Osteoblast (primary cell): ENCODE measurements at regions not wholly inside any gene's neighbourhood (a gene's known extent, or its start where the extent isn't known, plus 50 kb on each side); places are given as distances from the start of the nearest gene placed in this dataset.

Source experiments
- DNase-seq: peaks from one replicate; pipeline ENCODE4 v3.0.0; 2011; ENCODE audit warnings: low spot score, mixed read lengths; ENCODE audit not compliant: insufficient read length; ENCODE audit errors: missing footprints
- H2AFZ ChIP-seq: 2 replicates; pipeline ENCODE4 v1.6.0; 2011; ENCODE audit warnings: mild to moderate bottlenecking, low read length
- H3K27ac ChIP-seq: 2 replicates; pipeline ENCODE4 v1.5.1; 2011; ENCODE audit warnings: mild to moderate bottlenecking, low read depth, low read length, moderate library complexity
- H3K27me3 ChIP-seq: 2 replicates; pipeline ENCODE4 v1.6.0; 2012; ENCODE audit warnings: mild to moderate bottlenecking, control low read depth, inconsistent platforms, low read length, moderate library complexity; ENCODE audit not compliant: insufficient read depth
- H3K36me3 ChIP-seq: 2 replicates; pipeline ENCODE4 v1.5.1; 2011; ENCODE audit warnings: mild to moderate bottlenecking, low read length, control low read depth, moderate library complexity; ENCODE audit not compliant: insufficient read depth
- H3K4me1 ChIP-seq: 2 replicates; pipeline ENCODE4 v1.5.1; 2011; ENCODE audit warnings: mild to moderate bottlenecking, low read length, control low read depth, moderate library complexity; ENCODE audit not compliant: insufficient read depth
- H3K4me2 ChIP-seq: 2 replicates; pipeline ENCODE4 v1.6.0; 2011; ENCODE audit warnings: mild to moderate bottlenecking, low read length; ENCODE audit not compliant: insufficient read depth
- H3K4me3 ChIP-seq: fragments of 200-600 bp; sonication (generic); 3 replicates; pipeline ENCODE4 v1.5.1; 2012; ENCODE audit warnings: mild to moderate bottlenecking, low read length, inconsistent platforms; ENCODE audit not compliant: insufficient read depth
- H3K79me2 ChIP-seq: 2 replicates; pipeline ENCODE4 v1.6.0; 2012; ENCODE audit warnings: mild to moderate bottlenecking, low read length, control low read depth, inconsistent platforms; ENCODE audit not compliant: insufficient read depth
- H3K9me3 ChIP-seq: 2 replicates; pipeline ENCODE4 v1.5.1; 2011; ENCODE audit warnings: low read depth, low read length, control low read depth
- H4K20me1 ChIP-seq: 2 replicates; pipeline ENCODE4 v1.6.0; 2012; ENCODE audit warnings: mild to moderate bottlenecking, low read length, control low read depth; ENCODE audit not compliant: insufficient read depth
- TF ChIP-seq, protein P1 (sequence below): IDR thresholded peaks from 2 replicates; pipeline ENCODE4 v1.5.1; 2011; ENCODE audit warnings: mild to moderate bottlenecking, low read depth, low read length, moderate library complexity; ENCODE audit errors: extremely low read depth

DNA sequence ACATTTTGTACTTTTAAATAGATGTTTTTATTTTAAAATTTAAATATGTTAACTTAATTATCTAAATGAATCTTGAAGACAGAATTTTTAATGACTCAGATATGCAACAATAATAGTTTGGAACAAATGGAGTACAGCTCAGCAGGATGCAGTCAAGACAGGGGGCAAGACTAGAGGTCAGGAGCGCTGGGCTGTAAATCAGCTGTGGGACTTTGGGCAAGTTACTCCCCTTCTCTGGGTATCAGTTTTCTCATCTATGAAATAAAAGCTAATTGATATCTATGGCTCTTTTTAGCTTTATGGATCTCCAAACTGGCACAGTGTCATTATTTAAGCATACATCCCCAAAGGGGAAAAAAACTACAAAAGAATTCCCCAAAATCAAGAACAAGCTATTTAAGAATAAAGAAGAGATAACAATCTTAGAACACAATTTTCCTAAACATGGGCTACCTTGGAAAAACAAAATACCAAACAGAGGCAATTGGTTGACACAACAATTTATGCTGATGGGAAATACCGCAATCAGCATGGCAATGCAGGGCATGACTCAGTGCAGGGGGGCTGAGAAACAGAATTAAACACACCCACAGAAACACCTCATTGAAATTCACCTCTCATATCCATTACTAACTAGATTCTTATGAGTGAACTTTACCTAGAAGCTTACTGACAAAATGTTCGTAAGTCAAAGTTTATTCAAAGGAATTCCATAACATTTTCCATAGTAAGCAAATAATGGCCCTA lies 188.2 kb downstream of the SIM1 start:
- no peaks in the 10 kb centered on the region for H3K4me1 ChIP-seq
- no peaks in the 10 kb centered on the region for H3K36me3 ChIP-seq
- no peak for DNase-seq
- no peak overlapping the region for H3K4me2 ChIP-seq
- H2AFZ ChIP-seq = no peak overlapping the region
- TF ChIP-seq, protein P1, sequence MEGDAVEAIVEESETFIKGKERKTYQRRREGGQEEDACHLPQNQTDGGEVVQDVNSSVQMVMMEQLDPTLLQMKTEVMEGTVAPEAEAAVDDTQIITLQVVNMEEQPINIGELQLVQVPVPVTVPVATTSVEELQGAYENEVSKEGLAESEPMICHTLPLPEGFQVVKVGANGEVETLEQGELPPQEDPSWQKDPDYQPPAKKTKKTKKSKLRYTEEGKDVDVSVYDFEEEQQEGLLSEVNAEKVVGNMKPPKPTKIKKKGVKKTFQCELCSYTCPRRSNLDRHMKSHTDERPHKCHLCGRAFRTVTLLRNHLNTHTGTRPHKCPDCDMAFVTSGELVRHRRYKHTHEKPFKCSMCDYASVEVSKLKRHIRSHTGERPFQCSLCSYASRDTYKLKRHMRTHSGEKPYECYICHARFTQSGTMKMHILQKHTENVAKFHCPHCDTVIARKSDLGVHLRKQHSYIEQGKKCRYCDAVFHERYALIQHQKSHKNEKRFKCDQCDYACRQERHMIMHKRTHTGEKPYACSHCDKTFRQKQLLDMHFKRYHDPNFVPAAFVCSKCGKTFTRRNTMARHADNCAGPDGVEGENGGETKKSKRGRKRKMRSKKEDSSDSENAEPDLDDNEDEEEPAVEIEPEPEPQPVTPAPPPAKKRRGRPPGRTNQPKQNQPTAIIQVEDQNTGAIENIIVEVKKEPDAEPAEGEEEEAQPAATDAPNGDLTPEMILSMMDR = no peak
- H4K20me1 ChIP-seq = no peaks in the 10 kb centered on the region
- no peak overlapping the region for H3K27ac ChIP-seq
- H3K79me2 ChIP-seq = no peaks in the 10 kb centered on the region
- H3K9me3 ChIP-seq = no peaks in the 10 kb centered on the region
- no peak overlapping the region for H3K4me3 ChIP-seq
- no peaks in the 10 kb centered on the region for H3K27me3 ChIP-seq

DNA sequence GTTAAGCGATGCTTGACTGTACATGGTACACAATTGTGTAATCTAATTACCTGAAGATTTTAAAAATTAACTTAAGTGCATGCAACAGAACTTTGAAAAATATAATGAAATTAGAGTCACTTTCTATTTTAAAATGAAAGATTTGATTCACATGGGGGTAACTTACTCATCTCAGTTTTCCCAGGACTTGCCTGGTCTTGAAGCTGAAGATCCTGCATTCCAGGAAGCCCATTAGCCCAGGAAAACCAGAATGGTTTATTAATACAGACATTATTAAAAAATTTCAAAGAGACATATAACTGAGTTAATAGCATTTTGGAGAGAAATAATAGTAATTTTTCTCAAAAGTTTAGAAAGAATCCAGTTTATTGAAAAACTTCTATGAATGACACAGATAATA lies 190.6 kb downstream of the SIM1 start:
- H3K9me3 ChIP-seq = no peaks in the 10 kb centered on the region
- peaks cover 10% of the 10 kb centered on the region for H3K4me1 ChIP-seq
- H3K36me3 ChIP-seq = no peaks in the 10 kb centered on the region
- no peaks in the 10 kb centered on the region for H3K79me2 ChIP-seq
- H4K20me1 ChIP-seq = no peaks in the 10 kb centered on the region
- no peaks in the 10 kb centered on the region for H3K27me3 ChIP-seq
- TF ChIP-seq, protein P1 = no peak
- no peak overlapping the region for H2AFZ ChIP-seq
- no peak overlapping the region for H3K4me3 ChIP-seq
- no peak overlapping the region for H3K27ac ChIP-seq
- DNase-seq = no peak
- H3K4me2 ChIP-seq = no peak overlapping the region

DNA sequence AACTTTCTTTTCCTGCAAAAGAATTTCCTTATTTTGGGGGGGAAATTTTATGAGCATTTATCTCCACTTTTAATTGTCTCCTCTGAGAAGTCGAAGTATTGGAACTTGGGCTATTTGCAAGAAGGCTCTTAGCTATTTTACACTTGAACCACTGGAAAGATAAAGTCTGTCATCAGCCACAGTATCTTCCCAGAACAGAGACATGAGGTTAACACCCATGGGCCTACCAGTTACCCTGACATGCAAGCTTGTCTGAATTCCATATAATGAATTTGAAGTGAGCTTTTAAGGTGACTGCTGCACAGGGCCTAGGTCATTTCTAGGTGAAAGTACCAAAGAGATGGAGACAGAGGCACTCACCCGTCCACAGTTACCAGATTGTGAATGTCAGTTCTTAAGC lies 193.1 kb downstream of the SIM1 start:
- Histone ChIP-seq H2AFZ (peak overlapping the region; percentile 34), H3K27ac (no peak overlapping the region), H3K79me2 (no peaks in the 10 kb centered on the region), H3K4me1 (peaks cover 30% of the 10 kb centered on the region), H3K36me3 (no peaks in the 10 kb centered on the region), H3K9me3 (no peaks in the 10 kb centered on the region), H4K20me1 (no peaks in the 10 kb centered on the region), H3K4me2 (no peak overlapping the region), H3K27me3 (no peaks in the 10 kb centered on the region), H3K4me3 (no peak overlapping the region)
- no peak for DNase-seq
- TF ChIP-seq, protein P1 = no peak

DNA sequence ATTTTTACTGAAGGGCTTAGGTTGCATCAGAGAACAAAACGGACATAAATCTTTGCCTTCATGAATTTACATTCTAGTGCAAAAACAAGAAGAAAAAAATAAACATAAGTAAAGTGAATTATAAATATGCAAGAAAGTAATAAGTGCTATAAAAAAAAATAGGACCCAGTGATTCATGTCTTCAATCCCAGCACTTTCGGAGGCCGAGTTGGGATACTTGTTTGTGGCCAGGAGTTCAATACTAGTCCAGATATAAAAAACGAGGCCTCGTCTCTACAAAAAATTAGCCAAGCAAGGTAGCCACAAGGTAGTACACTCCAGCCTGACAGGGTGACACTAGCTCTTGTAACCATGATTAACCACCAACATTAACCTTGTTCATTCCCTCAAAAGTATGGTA lies 193.5 kb downstream of the SIM1 start:
- Histone ChIP-seq H3K36me3 (no peaks in the 10 kb centered on the region), H3K79me2 (no peaks in the 10 kb centered on the region), H3K4me3 (no peak overlapping the region), H3K4me2 (no peak overlapping the region), H3K9me3 (no peaks in the 10 kb centered on the region), H3K27ac (no peak overlapping the region), H3K27me3 (no peaks in the 10 kb centered on the region), H3K4me1 (peaks cover 30% of the 10 kb centered on the region), H4K20me1 (no peaks in the 10 kb centered on the region), H2AFZ (no peak overlapping the region)
- TF ChIP-seq, protein P1 = no peak
- no peak for DNase-seq
